Kidney epithelial cell (primary cell): ENCODE measurements at regions not wholly inside any gene's neighbourhood (a gene's known extent, or its start where the extent isn't known, plus 50 kb on each side); places are given as distances from the start of the nearest gene placed in this dataset.

Source experiments
- DNase-seq: peaks from one replicate; pipeline ENCODE4 v3.0.0-alpha.2; 2010; ENCODE audit warnings: low read depth
- H3K27me3 ChIP-seq: 2 replicates; pipeline ENCODE4 v1.6.0; 2011; ENCODE audit warnings: low read length; ENCODE audit not compliant: control insufficient read depth, insufficient read depth
- H3K36me3 ChIP-seq: 2 replicates; pipeline ENCODE4 v1.5.1; 2011; ENCODE audit warnings: low read length; ENCODE audit not compliant: control insufficient read depth, insufficient read depth
- H3K4me3 ChIP-seq: 2 replicates; pipeline ENCODE4 v1.5.1; 2011; ENCODE audit warnings: low read depth, mild to moderate bottlenecking, control low read depth, low read length
- TF ChIP-seq, protein P1 (sequence below): IDR thresholded peaks from 2 replicates; pipeline ENCODE4 v1.5.1; 2011; ENCODE audit warnings: mild to moderate bottlenecking, moderate library complexity, low read length, control low read depth, inconsistent platforms; ENCODE audit not compliant: insufficient read depth, poor library complexity, severe bottlenecking

- no peaks in the 10 kb centered on the region for H3K36me3 ChIP-seq
- no peaks in the 10 kb centered on the region for H3K27me3 ChIP-seq
- no peak for DNase-seq
- no peak overlapping the region for H3K4me3 ChIP-seq
- TF ChIP-seq, protein P1, sequence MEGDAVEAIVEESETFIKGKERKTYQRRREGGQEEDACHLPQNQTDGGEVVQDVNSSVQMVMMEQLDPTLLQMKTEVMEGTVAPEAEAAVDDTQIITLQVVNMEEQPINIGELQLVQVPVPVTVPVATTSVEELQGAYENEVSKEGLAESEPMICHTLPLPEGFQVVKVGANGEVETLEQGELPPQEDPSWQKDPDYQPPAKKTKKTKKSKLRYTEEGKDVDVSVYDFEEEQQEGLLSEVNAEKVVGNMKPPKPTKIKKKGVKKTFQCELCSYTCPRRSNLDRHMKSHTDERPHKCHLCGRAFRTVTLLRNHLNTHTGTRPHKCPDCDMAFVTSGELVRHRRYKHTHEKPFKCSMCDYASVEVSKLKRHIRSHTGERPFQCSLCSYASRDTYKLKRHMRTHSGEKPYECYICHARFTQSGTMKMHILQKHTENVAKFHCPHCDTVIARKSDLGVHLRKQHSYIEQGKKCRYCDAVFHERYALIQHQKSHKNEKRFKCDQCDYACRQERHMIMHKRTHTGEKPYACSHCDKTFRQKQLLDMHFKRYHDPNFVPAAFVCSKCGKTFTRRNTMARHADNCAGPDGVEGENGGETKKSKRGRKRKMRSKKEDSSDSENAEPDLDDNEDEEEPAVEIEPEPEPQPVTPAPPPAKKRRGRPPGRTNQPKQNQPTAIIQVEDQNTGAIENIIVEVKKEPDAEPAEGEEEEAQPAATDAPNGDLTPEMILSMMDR, result no peak
These were observed 1692.3 kb downstream of the GRIK2 start for GRCh38 chr6:103085801-103086200.

GRCh38 chr6:103081876-103082630 is 1688.5 kb downstream of the GRIK2 start:
- DNase-seq, result no peak
- Histone ChIP-seq H3K27me3 (no peaks in the 10 kb centered on the region), H3K4me3 (no peak overlapping the region), H3K36me3 (no peaks in the 10 kb centered on the region)
- TF ChIP-seq, protein P1, result no peak

GRCh38 chr6:103081126-103081525 is 1687.6 kb downstream of the GRIK2 start:
- TF ChIP-seq, protein P1, result no peak
- DNase-seq, result no peak
- Histone ChIP-seq H3K36me3 (no peaks in the 10 kb centered on the region), H3K4me3 (no peak overlapping the region), H3K27me3 (no peaks in the 10 kb centered on the region)

GRCh38 chr6:103080497-103080896 is 1687.0 kb downstream of the GRIK2 start:
- Histone ChIP-seq H3K4me3 (no peak overlapping the region), H3K27me3 (no peaks in the 10 kb centered on the region), H3K36me3 (no peaks in the 10 kb centered on the region)
- TF ChIP-seq, protein P1, result no peak
- no peak for DNase-seq

- Histone ChIP-seq H3K36me3 (no peaks in the 10 kb centered on the region), H3K27me3 (no peaks in the 10 kb centered on the region), H3K4me3 (no peak overlapping the region)
- no peak for DNase-seq
- TF ChIP-seq, protein P1, result no peak
These were observed 1686.4 kb downstream of the GRIK2 start for GRCh38 chr6:103079867-103080266.

DNA sequence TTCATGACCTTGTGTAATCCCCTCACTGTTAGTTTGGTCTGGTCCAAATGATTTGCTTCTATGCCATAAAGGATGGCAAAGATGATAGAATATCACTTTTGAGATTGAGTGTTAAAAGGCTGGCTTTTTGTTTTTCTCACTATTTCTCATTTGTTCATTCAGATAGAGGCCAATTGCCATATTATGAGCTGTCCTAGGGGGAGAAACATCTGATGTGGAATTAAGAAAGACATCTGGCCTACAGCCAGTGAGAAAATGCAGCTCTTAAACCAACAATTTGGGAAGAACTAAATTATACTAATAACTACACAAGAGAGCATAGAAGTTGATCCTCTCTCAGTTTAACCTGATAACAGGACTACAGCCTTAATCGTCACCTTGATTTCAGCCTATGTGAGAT is 1668.6 kb downstream of the GRIK2 start:
- TF ChIP-seq, protein P1, result no peak
- no peak for DNase-seq
- no peaks in the 10 kb centered on the region for H3K36me3 ChIP-seq

More for the DNA sequence above, 1668.6 kb downstream of the GRIK2 start:
- H3K27me3 ChIP-seq, result no peaks in the 10 kb centered on the region
- H3K4me3 ChIP-seq, result no peak overlapping the region
